ENCODE measurements at regions not wholly inside any gene's neighbourhood (a gene's known extent, or its start where the extent isn't known, plus 50 kb on each side); places are given as distances from the start of the nearest gene placed in this dataset.
A peak's percentile ranks its signal among the peaks of the same experiment; 100 is the strongest.

GRCh38 chr7:131778601-131779000, 222.2 kb upstream of the PODXL start:
- Histone ChIP-seq H3K79me2 (ENCODE audit: insufficient read depth, low read length) (no peaks in the 10 kb centered on the region), H3K4me2 (ENCODE audit: low read length) (no peak overlapping the region), H3K4me3 (ENCODE audit: insufficient read depth, low read depth, low read length) (no peak overlapping the region), H3K4me1 (ENCODE audit: insufficient read depth, low read length) (no peaks in the 10 kb centered on the region), H3K27ac (ENCODE audit: low read depth, low read length) (no peak overlapping the region), H3K9ac (ENCODE audit: low read length) (no peak overlapping the region), H4K20me1 (ENCODE audit: insufficient read depth, low read length) (no peaks in the 10 kb centered on the region), H2AFZ (ENCODE audit: low read depth, low read length) (no peak overlapping the region), H3K27me3 (ENCODE audit: insufficient read depth, low read length) (peaks cover 3% of the 10 kb centered on the region), H3K9me3 (ENCODE audit: insufficient read depth, low read depth, low read length) (no peaks in the 10 kb centered on the region), H3K36me3 (ENCODE audit: insufficient read depth, low read length) (no peaks in the 10 kb centered on the region)
- Mint-ChIP-seq H3K4me1 (ENCODE audit: low read depth, unreplicated experiment) (peaks cover 8% of the 10 kb centered on the region), H3K4me3 (ENCODE audit: unreplicated experiment) (no peak overlapping the region), H3K27ac (ENCODE audit: unreplicated experiment) (no peak overlapping the region), H3K27me3 (ENCODE audit: low read depth, unreplicated experiment) (peaks cover 14% of the 10 kb centered on the region), H3K9me3 (ENCODE audit: unreplicated experiment) (peaks cover 3% of the 10 kb centered on the region), H3K36me3 (ENCODE audit: low read depth, unreplicated experiment) (no peaks in the 10 kb centered on the region)
- FAIRE-seq: no peak
- DNase-seq (ENCODE audit: low read depth): no peak
- TF ChIP-seq EZH2 (IDR thresholded peaks at IDR 0.05; ENCODE audit: insufficient read depth, low read length): no peak
- TF ChIP-seq, protein P1, sequence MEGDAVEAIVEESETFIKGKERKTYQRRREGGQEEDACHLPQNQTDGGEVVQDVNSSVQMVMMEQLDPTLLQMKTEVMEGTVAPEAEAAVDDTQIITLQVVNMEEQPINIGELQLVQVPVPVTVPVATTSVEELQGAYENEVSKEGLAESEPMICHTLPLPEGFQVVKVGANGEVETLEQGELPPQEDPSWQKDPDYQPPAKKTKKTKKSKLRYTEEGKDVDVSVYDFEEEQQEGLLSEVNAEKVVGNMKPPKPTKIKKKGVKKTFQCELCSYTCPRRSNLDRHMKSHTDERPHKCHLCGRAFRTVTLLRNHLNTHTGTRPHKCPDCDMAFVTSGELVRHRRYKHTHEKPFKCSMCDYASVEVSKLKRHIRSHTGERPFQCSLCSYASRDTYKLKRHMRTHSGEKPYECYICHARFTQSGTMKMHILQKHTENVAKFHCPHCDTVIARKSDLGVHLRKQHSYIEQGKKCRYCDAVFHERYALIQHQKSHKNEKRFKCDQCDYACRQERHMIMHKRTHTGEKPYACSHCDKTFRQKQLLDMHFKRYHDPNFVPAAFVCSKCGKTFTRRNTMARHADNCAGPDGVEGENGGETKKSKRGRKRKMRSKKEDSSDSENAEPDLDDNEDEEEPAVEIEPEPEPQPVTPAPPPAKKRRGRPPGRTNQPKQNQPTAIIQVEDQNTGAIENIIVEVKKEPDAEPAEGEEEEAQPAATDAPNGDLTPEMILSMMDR (IDR thresholded peaks at IDR 0.05; ENCODE audit: insufficient read depth, low read depth, low read length): no peak

DNA sequence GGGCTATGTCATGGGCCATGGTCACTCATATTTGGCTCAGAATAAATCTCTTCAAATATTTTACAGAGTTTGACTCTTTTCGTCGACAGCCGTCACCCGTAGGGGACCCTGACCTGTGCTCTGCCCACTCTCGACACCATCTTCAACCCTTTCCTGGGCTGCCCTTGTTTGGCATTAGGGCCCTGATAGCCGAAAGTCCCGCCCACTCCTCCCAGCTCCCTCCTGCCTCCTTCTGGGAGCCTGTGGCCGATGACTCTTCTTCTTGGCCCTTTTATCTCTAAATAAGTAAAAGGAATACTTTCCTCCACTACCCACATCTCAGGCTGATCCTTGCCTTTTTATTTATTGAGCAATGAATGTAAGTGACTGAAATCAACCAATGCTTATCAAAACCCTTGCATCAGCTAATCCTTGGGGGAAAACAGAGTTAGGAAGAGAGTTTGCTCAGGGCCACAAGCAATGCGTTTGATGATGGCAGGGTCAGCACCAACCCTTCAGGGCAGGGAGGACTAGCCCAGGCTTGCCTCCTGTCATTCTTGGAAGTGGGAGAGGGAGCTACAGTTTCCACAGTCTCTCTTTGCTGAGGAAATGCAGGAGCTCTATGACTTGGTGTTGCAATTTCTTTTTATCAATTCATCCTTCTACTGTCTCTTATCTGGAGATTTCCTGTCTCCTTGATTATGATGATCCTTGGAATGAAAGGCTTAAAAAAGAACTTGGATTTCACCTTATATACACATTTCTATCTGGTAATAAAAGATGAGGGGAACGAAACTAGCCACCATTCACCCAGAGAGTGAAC, 218.2 kb upstream of the PODXL start:
- H3K27ac ChIP-seq (ENCODE audit: low read depth, low read length): no peak overlapping the region
- Mint-ChIP-seq H3K36me3 (ENCODE audit: low read depth, unreplicated experiment) (no peaks in the 10 kb centered on the region), H3K27ac (ENCODE audit: unreplicated experiment) (peak overlapping the region; percentile 59), H3K4me1 (ENCODE audit: low read depth, unreplicated experiment) (peaks cover 8% of the 10 kb centered on the region), H3K27me3 (ENCODE audit: low read depth, unreplicated experiment) (peaks cover 11% of the 10 kb centered on the region), H3K9me3 (ENCODE audit: unreplicated experiment) (peaks cover 3% of the 10 kb centered on the region), H3K4me3 (ENCODE audit: unreplicated experiment) (no peak overlapping the region)
- no peak for DNase-seq (ENCODE audit: low read depth)
- H3K9me3 ChIP-seq (ENCODE audit: insufficient read depth, low read depth, low read length): no peaks in the 10 kb centered on the region
- no peak for FAIRE-seq
- H3K79me2 ChIP-seq (ENCODE audit: insufficient read depth, low read length): no peaks in the 10 kb centered on the region
- H3K4me2 ChIP-seq (ENCODE audit: low read length): no peak overlapping the region
- H4K20me1 ChIP-seq (ENCODE audit: insufficient read depth, low read length): no peaks in the 10 kb centered on the region
- TF ChIP-seq, protein P1 (IDR thresholded peaks at IDR 0.05; ENCODE audit: insufficient read depth, low read depth, low read length): no peak
- TF ChIP-seq EZH2 (IDR thresholded peaks at IDR 0.05; ENCODE audit: insufficient read depth, low read length): no peak
- H3K4me1 ChIP-seq (ENCODE audit: insufficient read depth, low read length): no peaks in the 10 kb centered on the region
- H3K9ac ChIP-seq (ENCODE audit: low read length): no peak overlapping the region
- no peaks in the 10 kb centered on the region for H3K36me3 ChIP-seq (ENCODE audit: insufficient read depth, low read length)
- no peak overlapping the region for H3K4me3 ChIP-seq (ENCODE audit: insufficient read depth, low read depth, low read length)
- H2AFZ ChIP-seq (ENCODE audit: low read depth, low read length): no peak overlapping the region
- peaks cover 5% of the 10 kb centered on the region for H3K27me3 ChIP-seq (ENCODE audit: insufficient read depth, low read length)

GRCh38 chr7:131773413-131773812, 217.0 kb upstream of the PODXL start:
- no peak overlapping the region for H3K4me3 Mint-ChIP-seq (ENCODE audit: unreplicated experiment)
- Histone ChIP-seq H3K4me1 (ENCODE audit: insufficient read depth, low read length) (no peaks in the 10 kb centered on the region), H3K4me2 (ENCODE audit: low read length) (no peak overlapping the region), H2AFZ (ENCODE audit: low read depth, low read length) (no peak overlapping the region), H3K9me3 (ENCODE audit: insufficient read depth, low read depth, low read length) (no peaks in the 10 kb centered on the region), H3K9ac (ENCODE audit: low read length) (no peak overlapping the region), H3K36me3 (ENCODE audit: insufficient read depth, low read length) (no peaks in the 10 kb centered on the region), H3K4me3 (ENCODE audit: insufficient read depth, low read depth, low read length) (no peak overlapping the region), H4K20me1 (ENCODE audit: insufficient read depth, low read length) (no peaks in the 10 kb centered on the region), H3K79me2 (ENCODE audit: insufficient read depth, low read length) (no peaks in the 10 kb centered on the region), H3K27me3 (ENCODE audit: insufficient read depth, low read length) (peaks cover 9% of the 10 kb centered on the region), H3K27ac (ENCODE audit: low read depth, low read length) (no peak overlapping the region)
- no peak for TF ChIP-seq EZH2 (IDR thresholded peaks at IDR 0.05; ENCODE audit: insufficient read depth, low read length)
- TF ChIP-seq, protein P1 (IDR thresholded peaks at IDR 0.05; ENCODE audit: insufficient read depth, low read depth, low read length): no peak
- H3K36me3 Mint-ChIP-seq (ENCODE audit: low read depth, unreplicated experiment): no peaks in the 10 kb centered on the region
- DNase-seq (ENCODE audit: low read depth) (no peak), FAIRE-seq (no peak)
- peaks cover 8% of the 10 kb centered on the region for H3K4me1 Mint-ChIP-seq (ENCODE audit: low read depth, unreplicated experiment)
- peaks cover 3% of the 10 kb centered on the region for H3K9me3 Mint-ChIP-seq (ENCODE audit: unreplicated experiment)
- H3K27me3 Mint-ChIP-seq (ENCODE audit: low read depth, unreplicated experiment): peaks cover 10% of the 10 kb centered on the region
- H3K27ac Mint-ChIP-seq (ENCODE audit: unreplicated experiment): no peak overlapping the region

Measured in astrocyte (in vitro differentiated cells and primary cell).